MM.1S (cell line): ENCODE measurements at regions not wholly inside any gene's neighbourhood (a gene's known extent, or its start where the extent isn't known, plus 50 kb on each side); places are given as distances from the start of the nearest gene placed in this dataset.

Experiments used
- CTCF ChIP-seq: fragments of 300-600 bp; sonication (generic); IDR thresholded peaks from 2 replicates; pipeline ENCODE4 v1.5.1; 2016; ENCODE audit warnings: antibody characterized with exemption, low read length, mixed read lengths
- EZH2 ChIP-seq: fragments of 300-600 bp; sonication (generic); optimal IDR thresholded peaks from 2 replicates; pipeline ENCODE3; 2017; ENCODE audit warnings: low read depth, mild to moderate bottlenecking, antibody characterized with exemption, low read length, mixed read lengths
- EZH2phosphoT487 ChIP-seq: fragments of 300-600 bp; sonication (generic); IDR thresholded peaks from 2 replicates; pipeline ENCODE4 v1.6.1; 2018; ENCODE audit warnings: antibody characterized with exemption, low read length

GRCh38 chr12:131369094-131369845 lies 341.6 kb upstream of the SFSWAP start:
- TF ChIP-seq CTCF (no peak), EZH2phosphoT487 (no peak), EZH2 (no peak)
